ENCODE measurements at regions not wholly inside any gene's neighbourhood (a gene's known extent, or its start where the extent isn't known, plus 50 kb on each side); places are given as distances from the start of the nearest gene placed in this dataset.

DNA sequence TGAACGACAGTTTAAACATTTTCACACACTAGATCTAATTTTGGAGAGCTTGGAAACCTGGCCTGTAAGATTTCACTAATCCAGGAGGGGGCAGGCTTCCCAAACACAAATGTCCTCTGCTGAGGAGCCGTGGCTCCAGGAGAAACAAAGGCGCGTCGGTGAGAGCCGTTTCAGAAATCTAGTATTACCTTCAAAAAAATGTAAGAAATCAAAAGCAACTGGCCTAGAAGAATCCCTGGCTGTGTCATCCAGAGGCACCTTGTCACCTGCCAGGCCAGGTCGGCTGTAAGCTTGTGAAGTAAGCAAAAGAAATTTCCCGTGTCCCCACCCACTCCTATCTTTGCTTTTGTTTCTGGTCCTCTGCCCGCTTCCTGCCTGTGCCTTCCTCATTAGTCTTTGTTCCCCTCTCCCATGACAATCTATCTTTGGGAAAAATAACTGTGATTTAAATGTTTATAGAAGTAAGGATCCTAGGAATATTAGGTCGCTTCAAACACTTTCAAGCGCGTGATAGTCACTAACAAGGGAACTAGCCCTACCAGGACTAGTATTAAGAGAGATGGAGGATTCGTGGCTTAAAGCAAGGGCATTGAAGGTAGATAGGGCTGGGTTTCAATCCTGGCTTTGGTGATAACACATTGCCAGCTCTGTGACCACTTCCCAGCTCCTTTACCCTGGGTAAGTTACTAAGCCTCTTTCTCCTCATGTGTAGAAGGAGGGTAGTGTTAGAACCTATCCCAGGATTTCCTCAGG lies 99.5 kb upstream of the STK39 start (continued):
- TF ChIP-seq, protein P1, sequence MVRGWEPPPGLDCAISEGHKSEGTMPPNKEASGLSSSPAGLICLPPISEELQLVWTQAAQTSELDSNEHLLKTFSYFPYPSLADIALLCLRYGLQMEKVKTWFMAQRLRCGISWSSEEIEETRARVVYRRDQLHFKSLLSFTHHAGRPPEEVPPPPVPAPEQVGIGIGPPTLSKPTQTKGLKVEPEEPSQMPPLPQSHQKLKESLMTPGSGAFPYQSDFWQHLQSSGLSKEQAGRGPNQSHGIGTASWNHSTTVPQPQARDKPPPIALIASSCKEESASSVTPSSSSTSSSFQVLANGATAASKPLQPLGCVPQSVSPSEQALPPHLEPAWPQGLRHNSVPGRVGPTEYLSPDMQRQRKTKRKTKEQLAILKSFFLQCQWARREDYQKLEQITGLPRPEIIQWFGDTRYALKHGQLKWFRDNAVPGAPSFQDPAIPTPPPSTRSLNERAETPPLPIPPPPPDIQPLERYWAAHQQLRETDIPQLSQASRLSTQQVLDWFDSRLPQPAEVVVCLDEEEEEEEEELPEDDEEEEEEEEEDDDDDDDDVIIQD (CRISPR knock-in tag; IDR thresholded peaks at IDR 0.05), result no peak
- TF ChIP-seq RFX7 (CRISPR knock-in tag; IDR thresholded peaks at IDR 0.05) (no peak), ZKSCAN3 (CRISPR knock-in tag; IDR thresholded peaks at IDR 0.05) (no peak), HMGN3 (IDR thresholded peaks at IDR 0.05; ENCODE audit: borderline replicate concordance, extremely low read depth, insufficient read length, low read depth, low read length) (no peak), NFYB (IDR thresholded peaks at IDR 0.05; ENCODE audit: extremely low read depth, insufficient read length) (no peak), KLF1 (tag; IDR thresholded peaks at IDR 0.05) (no peak), FOXK2 (conservative IDR thresholded peaks at IDR 0.05 in 1 of 2, IDR thresholded peaks at IDR 0.05 in 1 of 2; ENCODE audit: low read depth in 2 of 2) (0 out of 4 replicates have a peak, but pooled peaks of 1 of the 2 experiments have one; percentile 16), HMG20B (CRISPR knock-in tag; IDR thresholded peaks at IDR 0.05) (no peak), POLR2AphosphoS2 (IDR thresholded peaks at IDR 0.05; ENCODE audit: low read length) (no peak), KDM2B (CRISPR knock-in tag; IDR thresholded peaks at IDR 0.05) (no peak), ZNF232 (CRISPR knock-in tag; IDR thresholded peaks at IDR 0.05) (no peak), ILF3 (IDR thresholded peaks at IDR 0.05; ENCODE audit: borderline replicate concordance) (no peak), MAFF (IDR thresholded peaks at IDR 0.05; ENCODE audit: low read length) (no peak), ZNF696 (CRISPR knock-in tag; conservative IDR thresholded peaks at IDR 0.05) (no peak), NRF1 (conservative IDR thresholded peaks at IDR 0.05 in 1 of 2, IDR thresholded peaks at IDR 0.05 in 1 of 2) (no peak), EWSR1 (IDR thresholded peaks at IDR 0.05; ENCODE audit: borderline replicate concordance, low read depth, partially characterized antibody) (no peak), ZBTB1 (CRISPR knock-in tag; IDR thresholded peaks at IDR 0.05; ENCODE audit: borderline replicate concordance, low read depth) (no peak), TARDBP (IDR thresholded peaks at IDR 0.05) (no peak), SIN3B (IDR thresholded peaks at IDR 0.05; ENCODE audit: low read depth) (no peak)
- TF ChIP-seq, protein P2, sequence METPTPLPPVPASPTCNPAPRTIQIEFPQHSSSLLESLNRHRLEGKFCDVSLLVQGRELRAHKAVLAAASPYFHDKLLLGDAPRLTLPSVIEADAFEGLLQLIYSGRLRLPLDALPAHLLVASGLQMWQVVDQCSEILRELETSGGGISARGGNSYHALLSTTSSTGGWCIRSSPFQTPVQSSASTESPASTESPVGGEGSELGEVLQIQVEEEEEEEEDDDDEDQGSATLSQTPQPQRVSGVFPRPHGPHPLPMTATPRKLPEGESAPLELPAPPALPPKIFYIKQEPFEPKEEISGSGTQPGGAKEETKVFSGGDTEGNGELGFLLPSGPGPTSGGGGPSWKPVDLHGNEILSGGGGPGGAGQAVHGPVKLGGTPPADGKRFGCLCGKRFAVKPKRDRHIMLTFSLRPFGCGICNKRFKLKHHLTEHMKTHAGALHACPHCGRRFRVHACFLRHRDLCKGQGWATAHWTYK (CRISPR knock-in tag; IDR thresholded peaks at IDR 0.05), result no peak
- TF ChIP-seq, protein P3, sequence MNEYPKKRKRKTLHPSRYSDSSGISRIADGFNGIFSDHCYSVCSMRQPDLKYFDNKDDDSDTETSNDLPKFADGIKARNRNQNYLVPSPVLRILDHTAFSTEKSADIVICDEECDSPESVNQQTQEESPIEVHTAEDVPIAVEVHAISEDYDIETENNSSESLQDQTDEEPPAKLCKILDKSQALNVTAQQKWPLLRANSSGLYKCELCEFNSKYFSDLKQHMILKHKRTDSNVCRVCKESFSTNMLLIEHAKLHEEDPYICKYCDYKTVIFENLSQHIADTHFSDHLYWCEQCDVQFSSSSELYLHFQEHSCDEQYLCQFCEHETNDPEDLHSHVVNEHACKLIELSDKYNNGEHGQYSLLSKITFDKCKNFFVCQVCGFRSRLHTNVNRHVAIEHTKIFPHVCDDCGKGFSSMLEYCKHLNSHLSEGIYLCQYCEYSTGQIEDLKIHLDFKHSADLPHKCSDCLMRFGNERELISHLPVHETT (CRISPR knock-in tag; conservative IDR thresholded peaks at IDR 0.05 in 1 of 2, IDR thresholded peaks at IDR 0.05 in 1 of 2), result no peak

All from K562 (cell line).